HEK293T (cell line): ENCODE measurements at regions not wholly inside any gene's neighbourhood (a gene's known extent, or its start where the extent isn't known, plus 50 kb on each side); places are given as distances from the start of the nearest gene placed in this dataset.

Experiments
- ARNT ChIP-seq: fragments of 450-650 bp; IDR thresholded peaks from 2 replicates; pipeline ENCODE4 v1.6.1; 2017; ENCODE audit warnings: mild to moderate bottlenecking
- BHLHE40 ChIP-seq: fragments of 450-650 bp; IDR thresholded peaks from 2 replicates; pipeline ENCODE4 v1.6.1; 2016; ENCODE audit warnings: mild to moderate bottlenecking, moderate library complexity, borderline replicate concordance
- ELF4 ChIP-seq: fragments of 450-650 bp; IDR thresholded peaks from 2 replicates; pipeline ENCODE4 v1.6.1; 2017; ENCODE audit warnings: antibody characterized with exemption
- FOXA1 ChIP-seq: fragments of 450-650 bp; IDR thresholded peaks from 2 replicates; pipeline ENCODE4 v1.6.1; 2016; ENCODE audit warnings: mild to moderate bottlenecking
- FOXM1 ChIP-seq: fragments of 450-650 bp; IDR thresholded peaks from 2 replicates; pipeline ENCODE4 v1.6.1; 2017; ENCODE audit warnings: mild to moderate bottlenecking, borderline replicate concordance
- HDGF ChIP-seq: fragments of 450-650 bp; IDR thresholded peaks from 2 replicates; pipeline ENCODE4 v1.6.1; 2017; ENCODE audit warnings: antibody characterized with exemption, borderline replicate concordance
- LEF1 ChIP-seq: fragments of 450-650 bp; IDR thresholded peaks from 2 replicates; pipeline ENCODE4 v1.6.1; 2017; ENCODE audit warnings: mild to moderate bottlenecking, borderline replicate concordance
- NFRKB ChIP-seq: fragments of 450-650 bp; IDR thresholded peaks from 2 replicates; pipeline ENCODE4 v1.6.1; 2016; ENCODE audit warnings: mild to moderate bottlenecking, moderate library complexity
- PKNOX1 ChIP-seq: fragments of 450-650 bp; IDR thresholded peaks from 2 replicates; pipeline ENCODE4 v1.6.1; 2016
- SP1 ChIP-seq: fragments of 450-650 bp; IDR thresholded peaks from 2 replicates; pipeline ENCODE4 v1.6.1; 2017
- TARDBP ChIP-seq: fragments of 450-650 bp; IDR thresholded peaks from 2 replicates; pipeline ENCODE4 v1.6.1; 2016
- ZNF384 ChIP-seq: fragments of 450-650 bp; IDR thresholded peaks from 2 replicates; pipeline ENCODE4 v1.6.1; 2016

- TF ChIP-seq ELF4, result no peak
- TF ChIP-seq BHLHE40, result no peak
- no peak for TF ChIP-seq FOXM1
- no peak for TF ChIP-seq NFRKB
- no peak for TF ChIP-seq SP1
- no peak for TF ChIP-seq PKNOX1
- TF ChIP-seq FOXA1, result no peak
- no peak for TF ChIP-seq TARDBP
- no peak for TF ChIP-seq ZNF384
- no peak for TF ChIP-seq LEF1
- TF ChIP-seq ARNT, result no peak
- TF ChIP-seq HDGF, result no peak
Measured at GRCh38 chr18:59799383-59800015, 100.3 kb upstream of the PMAIP1 start.
